ENCODE measurements at regions not wholly inside any gene's neighbourhood (a gene's known extent, or its start where the extent isn't known, plus 50 kb on each side); places are given as distances from the start of the nearest gene placed in this dataset.
"Not testable (repeated sequence)": the region's sequence is repeated elsewhere in the genome, so short reads cannot be mapped to it uniquely, and the experiment has no call there.

DNA sequence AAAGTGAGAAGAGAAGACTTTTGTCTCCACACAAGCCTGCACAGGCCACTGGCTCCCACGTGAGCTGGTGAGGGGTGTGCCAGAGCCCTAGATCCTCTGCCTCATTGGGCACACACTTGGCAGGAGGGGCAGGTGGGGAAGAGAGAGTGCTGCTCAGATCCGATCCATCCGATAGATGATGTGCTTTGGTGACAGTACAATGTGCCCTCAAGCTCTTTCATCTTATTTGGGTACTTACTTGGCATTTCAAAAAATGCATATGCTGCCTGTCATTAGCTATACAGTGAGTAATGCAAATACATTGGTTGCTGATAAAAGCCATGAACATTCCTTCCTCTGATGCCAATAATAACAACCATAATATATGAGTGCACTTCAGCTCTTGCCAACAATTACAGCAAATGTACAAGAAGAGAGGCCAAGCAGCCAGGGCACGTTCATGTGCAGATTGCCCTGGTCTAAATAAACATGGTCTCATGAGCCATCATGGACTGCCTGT is 255.3 kb downstream of the VAPA start:
- Mint-ChIP-seq H3K4me1 (ENCODE audit: insufficient read depth, unreplicated experiment) (peaks cover 31% of the 10 kb centered on the region), H3K9me3 (ENCODE audit: unreplicated experiment) (no peaks in the 10 kb centered on the region), H3K27ac (ENCODE audit: low read depth, unreplicated experiment) (peak overlapping the region; percentile 76), H3K36me3 (ENCODE audit: insufficient read depth, unreplicated experiment) (no peaks in the 10 kb centered on the region), H3K4me3 (ENCODE audit: unreplicated experiment) (no peak overlapping the region), H3K27me3 (ENCODE audit: insufficient read depth, unreplicated experiment) (no peaks in the 10 kb centered on the region)
- DNase-seq (ENCODE audit: unreplicated experiment) = peak; percentile 76
- TF ChIP-seq, protein P1, sequence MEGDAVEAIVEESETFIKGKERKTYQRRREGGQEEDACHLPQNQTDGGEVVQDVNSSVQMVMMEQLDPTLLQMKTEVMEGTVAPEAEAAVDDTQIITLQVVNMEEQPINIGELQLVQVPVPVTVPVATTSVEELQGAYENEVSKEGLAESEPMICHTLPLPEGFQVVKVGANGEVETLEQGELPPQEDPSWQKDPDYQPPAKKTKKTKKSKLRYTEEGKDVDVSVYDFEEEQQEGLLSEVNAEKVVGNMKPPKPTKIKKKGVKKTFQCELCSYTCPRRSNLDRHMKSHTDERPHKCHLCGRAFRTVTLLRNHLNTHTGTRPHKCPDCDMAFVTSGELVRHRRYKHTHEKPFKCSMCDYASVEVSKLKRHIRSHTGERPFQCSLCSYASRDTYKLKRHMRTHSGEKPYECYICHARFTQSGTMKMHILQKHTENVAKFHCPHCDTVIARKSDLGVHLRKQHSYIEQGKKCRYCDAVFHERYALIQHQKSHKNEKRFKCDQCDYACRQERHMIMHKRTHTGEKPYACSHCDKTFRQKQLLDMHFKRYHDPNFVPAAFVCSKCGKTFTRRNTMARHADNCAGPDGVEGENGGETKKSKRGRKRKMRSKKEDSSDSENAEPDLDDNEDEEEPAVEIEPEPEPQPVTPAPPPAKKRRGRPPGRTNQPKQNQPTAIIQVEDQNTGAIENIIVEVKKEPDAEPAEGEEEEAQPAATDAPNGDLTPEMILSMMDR (IDR thresholded peaks at IDR 0.05; ENCODE audit: unreplicated experiment) = no peak
- POLR2A ChIA-PET = interaction anchor here (0.6 to 1.4 kb wide), 7 partner anchors 13 to 458 kb away, joined by 3 to 4 read pairs (median 3); partner anchors contain the start of gene NAPG
- CTCF ChIA-PET = interaction anchor here (0.8 kb wide), 1 partner anchor 353 kb away, joined by 3 read pairs; no protein-coding TSS in a partner anchor
- intact Hi-C loops (cut with micrococcal nuclease) = no loop called here
- no TSS peak for BruUV-seq (replicated peaks)

DNA sequence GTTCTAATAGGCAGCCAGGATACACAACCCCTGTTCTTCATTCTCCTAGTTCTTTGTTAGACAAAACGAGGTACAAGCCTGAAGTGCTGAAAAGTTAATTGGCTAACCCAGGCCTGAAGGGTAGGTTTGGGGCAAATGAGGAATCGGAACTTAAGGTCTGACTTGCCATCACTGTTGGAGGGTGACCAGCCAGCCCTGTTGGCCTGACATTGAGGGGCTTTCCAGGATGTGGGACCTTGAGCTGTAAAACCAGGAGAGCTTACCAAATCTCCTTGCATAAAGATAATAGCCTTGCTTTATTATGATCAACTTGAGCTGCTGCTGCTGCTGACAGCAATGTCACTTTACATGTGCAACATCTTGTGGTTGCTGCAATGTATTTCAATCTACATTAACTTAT is 256.0 kb downstream of the VAPA start:
- Mint-ChIP-seq H3K27ac (ENCODE audit: low read depth, unreplicated experiment) (peak overlapping the region; percentile 76), H3K27me3 (ENCODE audit: insufficient read depth, unreplicated experiment) (no peaks in the 10 kb centered on the region), H3K4me1 (ENCODE audit: insufficient read depth, unreplicated experiment) (peaks cover 31% of the 10 kb centered on the region), H3K4me3 (ENCODE audit: unreplicated experiment) (no peak overlapping the region), H3K36me3 (ENCODE audit: insufficient read depth, unreplicated experiment) (no peaks in the 10 kb centered on the region), H3K9me3 (ENCODE audit: unreplicated experiment) (no peaks in the 10 kb centered on the region)
- CTCF ChIA-PET = interaction anchor here (0.6 kb wide), 2 partner anchors 131 to 236 kb away, joined by 3 read pairs; no protein-coding TSS in a partner anchor
- BruUV-seq (replicated peaks) = no TSS peak
- DNase-seq (ENCODE audit: unreplicated experiment) = no peak
- intact Hi-C loops (cut with micrococcal nuclease) = no loop called here
- TF ChIP-seq, protein P1 (IDR thresholded peaks at IDR 0.05; ENCODE audit: unreplicated experiment) = no peak
- POLR2A ChIA-PET = interaction anchor here (0.9 to 1.4 kb wide), 4 partner anchors 12 to 356 kb away, joined by 3 to 4 read pairs (median 4); partner anchors contain the start of gene NAPG

DNA sequence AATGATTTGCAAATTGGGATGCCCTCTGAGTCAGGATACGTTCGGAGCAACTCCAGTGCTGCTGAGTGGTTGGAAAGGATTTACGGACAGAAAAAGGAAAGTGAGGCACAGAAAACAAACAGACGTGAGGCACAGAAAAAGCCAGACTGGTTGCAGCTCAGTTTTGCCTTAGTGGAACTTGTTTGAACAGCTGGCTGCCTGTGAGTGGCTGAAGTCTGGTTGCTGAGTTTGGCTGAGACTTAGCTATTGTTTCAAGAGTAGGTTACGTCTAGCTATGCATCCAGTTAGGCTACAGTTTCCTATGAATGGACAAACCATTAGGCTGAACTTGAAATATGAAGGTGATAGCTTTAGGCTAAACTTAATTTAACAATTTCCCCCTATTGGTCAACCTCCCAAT is 256.6 kb downstream of the VAPA start:
- no peak overlapping the region for H3K4me3 Mint-ChIP-seq (ENCODE audit: unreplicated experiment)

DNA sequence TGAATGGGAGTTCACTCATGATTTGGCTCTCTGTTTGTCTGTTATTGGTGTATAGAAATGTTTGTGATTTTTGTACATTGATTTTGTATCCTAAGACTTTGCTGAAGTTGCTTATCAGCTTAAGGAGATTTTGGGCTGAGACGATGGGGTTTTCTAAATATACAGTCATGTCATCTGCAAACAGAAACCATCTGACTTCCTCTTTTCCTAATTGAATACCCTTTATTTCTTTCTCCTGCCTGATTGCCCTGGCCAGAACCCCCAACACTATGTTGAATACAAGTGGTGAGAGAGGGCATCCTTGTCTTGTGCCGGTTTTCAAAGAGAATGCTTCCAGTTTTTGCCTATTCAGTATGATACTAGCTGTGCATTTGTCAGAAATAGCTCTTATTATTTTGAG is 261.5 kb downstream of the VAPA start:
- CTCF ChIA-PET; H3K27me3 Mint-ChIP-seq (ENCODE audit: insufficient read depth, unreplicated experiment); BruUV-seq (replicated peaks); H3K27ac Mint-ChIP-seq (ENCODE audit: low read depth, unreplicated experiment); H3K9me3 Mint-ChIP-seq (ENCODE audit: unreplicated experiment); H3K4me1 Mint-ChIP-seq (ENCODE audit: insufficient read depth, unreplicated experiment); POLR2A ChIA-PET; intact Hi-C loops (cut with micrococcal nuclease); H3K36me3 Mint-ChIP-seq (ENCODE audit: insufficient read depth, unreplicated experiment); DNase-seq (ENCODE audit: unreplicated experiment); H3K4me3 Mint-ChIP-seq (ENCODE audit: unreplicated experiment): not testable (repeated sequence)

More for the DNA sequence above, 256.6 kb downstream of the VAPA start:
- Mint-ChIP-seq H3K4me1 (ENCODE audit: insufficient read depth, unreplicated experiment) (peaks cover 31% of the 10 kb centered on the region), H3K27me3 (ENCODE audit: insufficient read depth, unreplicated experiment) (no peaks in the 10 kb centered on the region), H3K36me3 (ENCODE audit: insufficient read depth, unreplicated experiment) (no peaks in the 10 kb centered on the region), H3K27ac (ENCODE audit: low read depth, unreplicated experiment) (no peak overlapping the region), H3K9me3 (ENCODE audit: unreplicated experiment) (no peaks in the 10 kb centered on the region)
- DNase-seq (ENCODE audit: unreplicated experiment) = no peak
- ChIA-PET POLR2A (interaction anchor here (0.6 to 1.0 kb wide), 3 partner anchors 11 to 527 kb away, joined by 3 to 5 read pairs (median 3); no protein-coding TSS in a partner anchor), CTCF (interaction anchor here (0.6 kb wide), 1 partner anchor 235 kb away, joined by 3 read pairs; no protein-coding TSS in a partner anchor)
- BruUV-seq (replicated peaks) = no TSS peak
- TF ChIP-seq, protein P1 (IDR thresholded peaks at IDR 0.05; ENCODE audit: unreplicated experiment) = no peak
- intact Hi-C loops (cut with micrococcal nuclease) = no loop called here

DNA sequence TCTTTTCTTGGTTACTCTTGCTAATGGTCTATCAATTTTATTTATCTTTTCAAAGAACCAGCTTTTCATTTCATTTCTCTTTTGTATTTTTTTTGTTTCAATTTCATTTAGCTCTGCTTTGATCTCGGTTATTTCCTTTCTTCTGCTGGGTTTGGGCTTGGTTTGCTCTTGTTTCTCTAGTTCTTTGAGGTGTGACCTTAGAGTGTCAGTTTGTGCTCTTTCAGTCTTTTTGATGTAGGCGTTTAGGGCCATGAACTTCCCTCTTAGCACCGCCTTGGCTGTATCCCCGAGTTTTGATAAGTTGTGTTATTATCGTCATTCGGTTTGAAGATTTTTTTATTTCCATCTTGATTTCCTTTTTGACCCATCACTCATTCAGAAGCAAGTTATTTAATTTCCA is 265.5 kb downstream of the VAPA start:
- CTCF ChIA-PET = interaction anchor here (0.7 kb wide), 1 partner anchor 205 kb away, joined by 3 read pairs; no protein-coding TSS in a partner anchor
- intact Hi-C loops (cut with micrococcal nuclease); DNase-seq (ENCODE audit: unreplicated experiment); POLR2A ChIA-PET; H3K9me3 Mint-ChIP-seq (ENCODE audit: unreplicated experiment); H3K27me3 Mint-ChIP-seq (ENCODE audit: insufficient read depth, unreplicated experiment); H3K36me3 Mint-ChIP-seq (ENCODE audit: insufficient read depth, unreplicated experiment); BruUV-seq (replicated peaks); H3K4me3 Mint-ChIP-seq (ENCODE audit: unreplicated experiment); H3K4me1 Mint-ChIP-seq (ENCODE audit: insufficient read depth, unreplicated experiment); H3K27ac Mint-ChIP-seq (ENCODE audit: low read depth, unreplicated experiment): not testable (repeated sequence)
